ENCODE measurements at regions not wholly inside any gene's neighbourhood (a gene's known extent, or its start where the extent isn't known, plus 50 kb on each side); places are given as distances from the start of the nearest gene placed in this dataset.
"Not testable (repeated sequence)": the region's sequence is repeated elsewhere in the genome, so short reads cannot be mapped to it uniquely, and the experiment has no call there.

GRCh38 chr9:32069969-32070368 is 314.5 kb upstream of the ACO1 start:
- no peak overlapping the region for H3K4me3 ChIP-seq (ENCODE audit: low read length in 3 of 3)
- H3K4me1 ChIP-seq (ENCODE audit: control insufficient read depth in 3 of 3, insufficient read depth in 3 of 3, low read length in 3 of 3) = no peaks in the 10 kb centered on the region
- no peak overlapping the region for H3K27ac ChIP-seq (ENCODE audit: low read depth, low read length)
- H3K9me3 ChIP-seq (ENCODE audit: control insufficient read depth in 3 of 3, low read length in 3 of 3) = no peaks in the 10 kb centered on the region
- no peak overlapping the region for H3K9ac ChIP-seq (ENCODE audit: low read depth in 1 of 3, low read length in 3 of 3)
- no peaks in the 10 kb centered on the region for H3K27me3 ChIP-seq (ENCODE audit: control insufficient read depth in 3 of 3, insufficient read depth in 3 of 3, low read length in 3 of 3)
- no peaks in the 10 kb centered on the region for H3K36me3 ChIP-seq (ENCODE audit: control insufficient read depth in 3 of 3, insufficient read depth in 3 of 3, low read length in 3 of 3)

- no peaks in the 10 kb centered on the region for H3K4me1 ChIP-seq (ENCODE audit: control insufficient read depth in 3 of 3, insufficient read depth in 3 of 3, low read length in 3 of 3)
- H3K4me3 ChIP-seq (ENCODE audit: low read length in 3 of 3) = no peak overlapping the region
- H3K27me3 ChIP-seq (ENCODE audit: control insufficient read depth in 3 of 3, insufficient read depth in 3 of 3, low read length in 3 of 3) = no peaks in the 10 kb centered on the region
- no peak overlapping the region for H3K9ac ChIP-seq (ENCODE audit: low read depth in 1 of 3, low read length in 3 of 3)
- H3K36me3 ChIP-seq (ENCODE audit: control insufficient read depth in 3 of 3, insufficient read depth in 3 of 3, low read length in 3 of 3) = no peaks in the 10 kb centered on the region
- H3K27ac ChIP-seq (ENCODE audit: low read depth, low read length) = no peak overlapping the region
- H3K9me3 ChIP-seq (ENCODE audit: control insufficient read depth in 3 of 3, low read length in 3 of 3) = no peaks in the 10 kb centered on the region
Measured at GRCh38 chr9:32072570-32072969, 311.9 kb upstream of the ACO1 start.

- no peaks in the 10 kb centered on the region for H3K36me3 ChIP-seq (ENCODE audit: control insufficient read depth in 3 of 3, insufficient read depth in 3 of 3, low read length in 3 of 3)
- no peak overlapping the region for H3K27ac ChIP-seq (ENCODE audit: low read depth, low read length)
- H3K4me3 ChIP-seq (ENCODE audit: low read length in 3 of 3) = no peak overlapping the region
- H3K9ac ChIP-seq (ENCODE audit: low read depth in 1 of 3, low read length in 3 of 3) = no peak overlapping the region
- no peaks in the 10 kb centered on the region for H3K9me3 ChIP-seq (ENCODE audit: control insufficient read depth in 3 of 3, low read length in 3 of 3)
- no peaks in the 10 kb centered on the region for H3K27me3 ChIP-seq (ENCODE audit: control insufficient read depth in 3 of 3, insufficient read depth in 3 of 3, low read length in 3 of 3)
- no peaks in the 10 kb centered on the region for H3K4me1 ChIP-seq (ENCODE audit: control insufficient read depth in 3 of 3, insufficient read depth in 3 of 3, low read length in 3 of 3)
Measured at GRCh38 chr9:32092031-32092430, 292.4 kb upstream of the ACO1 start.

- H3K9me3 ChIP-seq (ENCODE audit: control insufficient read depth in 3 of 3, low read length in 3 of 3) = no peaks in the 10 kb centered on the region
- H3K36me3 ChIP-seq (ENCODE audit: control insufficient read depth in 3 of 3, insufficient read depth in 3 of 3, low read length in 3 of 3) = no peaks in the 10 kb centered on the region
- H3K27ac ChIP-seq (ENCODE audit: low read depth, low read length) = no peak overlapping the region
- H3K4me1 ChIP-seq (ENCODE audit: control insufficient read depth in 3 of 3, insufficient read depth in 3 of 3, low read length in 3 of 3) = no peaks in the 10 kb centered on the region
- H3K27me3 ChIP-seq (ENCODE audit: control insufficient read depth in 3 of 3, insufficient read depth in 3 of 3, low read length in 3 of 3) = no peaks in the 10 kb centered on the region
- H3K9ac ChIP-seq (ENCODE audit: low read depth in 1 of 3, low read length in 3 of 3) = no peak overlapping the region
- H3K4me3 ChIP-seq (ENCODE audit: low read length in 3 of 3) = no peak overlapping the region
Measured at GRCh38 chr9:32117291-32117690, 267.2 kb upstream of the ACO1 start.

- Histone ChIP-seq H3K27ac (ENCODE audit: low read depth, low read length) (no peak overlapping the region), H3K4me1 (ENCODE audit: control insufficient read depth in 3 of 3, insufficient read depth in 3 of 3, low read length in 3 of 3) (no peaks in the 10 kb centered on the region), H3K9ac (ENCODE audit: low read depth in 1 of 3, low read length in 3 of 3) (no peak overlapping the region), H3K9me3 (ENCODE audit: control insufficient read depth in 3 of 3, low read length in 3 of 3) (no peaks in the 10 kb centered on the region), H3K4me3 (ENCODE audit: low read length in 3 of 3) (no peak overlapping the region), H3K27me3 (ENCODE audit: control insufficient read depth in 3 of 3, insufficient read depth in 3 of 3, low read length in 3 of 3) (no peaks in the 10 kb centered on the region), H3K36me3 (ENCODE audit: control insufficient read depth in 3 of 3, insufficient read depth in 3 of 3, low read length in 3 of 3) (no peaks in the 10 kb centered on the region)
Measured at GRCh38 chr9:32128546-32128945, 255.9 kb upstream of the ACO1 start.

GRCh38 chr9:32130709-32131108 is 253.7 kb upstream of the ACO1 start:
- H3K4me1 ChIP-seq (ENCODE audit: control insufficient read depth in 3 of 3, insufficient read depth in 3 of 3, low read length in 3 of 3); H3K27me3 ChIP-seq (ENCODE audit: control insufficient read depth in 3 of 3, insufficient read depth in 3 of 3, low read length in 3 of 3); H3K36me3 ChIP-seq (ENCODE audit: control insufficient read depth in 3 of 3, insufficient read depth in 3 of 3, low read length in 3 of 3); H3K9me3 ChIP-seq (ENCODE audit: control insufficient read depth in 3 of 3, low read length in 3 of 3); H3K4me3 ChIP-seq (ENCODE audit: low read length in 3 of 3); H3K27ac ChIP-seq (ENCODE audit: low read depth, low read length); H3K9ac ChIP-seq (ENCODE audit: low read depth in 1 of 3, low read length in 3 of 3): not testable (repeated sequence)

GRCh38 chr9:32136700-32137339 is 247.6 kb upstream of the ACO1 start:
- Histone ChIP-seq H3K4me3 (ENCODE audit: low read length in 3 of 3) (no peak overlapping the region), H3K36me3 (ENCODE audit: control insufficient read depth in 3 of 3, insufficient read depth in 3 of 3, low read length in 3 of 3) (no peaks in the 10 kb centered on the region), H3K27ac (ENCODE audit: low read depth, low read length) (no peak overlapping the region), H3K27me3 (ENCODE audit: control insufficient read depth in 3 of 3, insufficient read depth in 3 of 3, low read length in 3 of 3) (no peaks in the 10 kb centered on the region), H3K9me3 (ENCODE audit: control insufficient read depth in 3 of 3, low read length in 3 of 3) (peaks cover 0 to 2% (median 0%) of the 10 kb centered on the region in 3 donors), H3K9ac (ENCODE audit: low read depth in 1 of 3, low read length in 3 of 3) (no peak overlapping the region), H3K4me1 (ENCODE audit: control insufficient read depth in 3 of 3, insufficient read depth in 3 of 3, low read length in 3 of 3) (no peaks in the 10 kb centered on the region)

- Histone ChIP-seq H3K4me1 (ENCODE audit: control insufficient read depth in 3 of 3, insufficient read depth in 3 of 3, low read length in 3 of 3) (no peaks in the 10 kb centered on the region), H3K4me3 (ENCODE audit: low read length in 3 of 3) (no peak overlapping the region), H3K9me3 (ENCODE audit: control insufficient read depth in 3 of 3, low read length in 3 of 3) (no peaks in the 10 kb centered on the region), H3K36me3 (ENCODE audit: control insufficient read depth in 3 of 3, insufficient read depth in 3 of 3, low read length in 3 of 3) (no peaks in the 10 kb centered on the region), H3K9ac (ENCODE audit: low read depth in 1 of 3, low read length in 3 of 3) (no peak overlapping the region), H3K27me3 (ENCODE audit: control insufficient read depth in 3 of 3, insufficient read depth in 3 of 3, low read length in 3 of 3) (no peaks in the 10 kb centered on the region), H3K27ac (ENCODE audit: low read depth, low read length) (no peak overlapping the region)
Measured at GRCh38 chr9:32142074-32142473, 242.4 kb upstream of the ACO1 start.

GRCh38 chr9:32148553-32148952 is 235.9 kb upstream of the ACO1 start:
- H3K9ac ChIP-seq (ENCODE audit: low read depth in 1 of 3, low read length in 3 of 3); H3K4me3 ChIP-seq (ENCODE audit: low read length in 3 of 3); H3K36me3 ChIP-seq (ENCODE audit: control insufficient read depth in 3 of 3, insufficient read depth in 3 of 3, low read length in 3 of 3); H3K27me3 ChIP-seq (ENCODE audit: control insufficient read depth in 3 of 3, insufficient read depth in 3 of 3, low read length in 3 of 3); H3K4me1 ChIP-seq (ENCODE audit: control insufficient read depth in 3 of 3, insufficient read depth in 3 of 3, low read length in 3 of 3); H3K9me3 ChIP-seq (ENCODE audit: control insufficient read depth in 3 of 3, low read length in 3 of 3); H3K27ac ChIP-seq (ENCODE audit: low read depth, low read length): not testable (repeated sequence)

GRCh38 chr9:32161209-32161608 is 223.2 kb upstream of the ACO1 start:
- Histone ChIP-seq H3K27ac (ENCODE audit: low read depth, low read length) (no peak overlapping the region), H3K9me3 (ENCODE audit: control insufficient read depth in 3 of 3, low read length in 3 of 3) (no peaks in the 10 kb centered on the region), H3K9ac (ENCODE audit: low read depth in 1 of 3, low read length in 3 of 3) (no peak overlapping the region), H3K36me3 (ENCODE audit: control insufficient read depth in 3 of 3, insufficient read depth in 3 of 3, low read length in 3 of 3) (no peaks in the 10 kb centered on the region), H3K4me1 (ENCODE audit: control insufficient read depth in 3 of 3, insufficient read depth in 3 of 3, low read length in 3 of 3) (peaks cover 0 to 3% (median 2%) of the 10 kb centered on the region in 3 donors), H3K27me3 (ENCODE audit: control insufficient read depth in 3 of 3, insufficient read depth in 3 of 3, low read length in 3 of 3) (no peaks in the 10 kb centered on the region), H3K4me3 (ENCODE audit: low read length in 3 of 3) (no peak overlapping the region)

GRCh38 chr9:32161720-32162119 is 222.7 kb upstream of the ACO1 start:
- Histone ChIP-seq H3K9me3 (ENCODE audit: control insufficient read depth in 3 of 3, low read length in 3 of 3) (no peaks in the 10 kb centered on the region), H3K4me1 (ENCODE audit: control insufficient read depth in 3 of 3, insufficient read depth in 3 of 3, low read length in 3 of 3) (peaks cover 0 to 3% (median 2%) of the 10 kb centered on the region in 3 donors), H3K9ac (ENCODE audit: low read depth in 1 of 3, low read length in 3 of 3) (no peak overlapping the region), H3K27me3 (ENCODE audit: control insufficient read depth in 3 of 3, insufficient read depth in 3 of 3, low read length in 3 of 3) (no peaks in the 10 kb centered on the region), H3K4me3 (ENCODE audit: low read length in 3 of 3) (no peak overlapping the region), H3K27ac (ENCODE audit: low read depth, low read length) (no peak overlapping the region), H3K36me3 (ENCODE audit: control insufficient read depth in 3 of 3, insufficient read depth in 3 of 3, low read length in 3 of 3) (no peaks in the 10 kb centered on the region)

All from skeletal muscle tissue (tissue), 3 donors.